HepG2 (cell line): ENCODE measurements at regions not wholly inside any gene's neighbourhood (a gene's known extent, or its start where the extent isn't known, plus 50 kb on each side); places are given as distances from the start of the nearest gene placed in this dataset.

Source experiments
- PREB ChIP-seq: sonication (generic); formaldehyde crosslinking; IDR thresholded peaks from 2 replicates; pipeline ENCODE4 v1.4.0; 2020; ENCODE audit warnings: missing genetic modification reagents
- ZBTB14 ChIP-seq: sonication (generic); formaldehyde crosslinking; IDR thresholded peaks from 2 replicates; pipeline ENCODE4 v1.4.0; 2020; ENCODE audit warnings: missing genetic modification reagents

GRCh38 chr15:70195587-70196305 lies 98.0 kb upstream of the TLE3 start:
- TF ChIP-seq PREB (CRISPR knock-in tag) (no peak), ZBTB14 (CRISPR knock-in tag) (no peak)
